Endothelial cell (in vitro differentiated cells): ENCODE measurements at regions not wholly inside any gene's neighbourhood (a gene's known extent, or its start where the extent isn't known, plus 50 kb on each side); places are given as distances from the start of the nearest gene placed in this dataset.

Source experiments
- DNase-seq: peaks from one replicate; pipeline ENCODE4 v3.0.0; 2021; ENCODE audit warnings: low spot score
- H3K27ac Mint-ChIP-seq: one replicate; pipeline ENCODE4 v1.8.0; 2021; ENCODE audit warnings: mixed read lengths, inconsistent platforms; ENCODE audit not compliant: unreplicated experiment
- H3K27me3 Mint-ChIP-seq: one replicate; pipeline ENCODE4 v1.8.0; 2021; ENCODE audit warnings: mild to moderate bottlenecking, moderate library complexity, mixed read lengths, inconsistent platforms; ENCODE audit not compliant: unreplicated experiment
- H3K36me3 Mint-ChIP-seq: one replicate; pipeline ENCODE4 v1.8.0; 2021; ENCODE audit warnings: mild to moderate bottlenecking, low read depth, mixed read lengths, inconsistent platforms; ENCODE audit not compliant: unreplicated experiment
- H3K4me1 Mint-ChIP-seq: one replicate; pipeline ENCODE4 v1.8.0; 2021; ENCODE audit warnings: mild to moderate bottlenecking, mixed read lengths, inconsistent platforms; ENCODE audit not compliant: unreplicated experiment
- H3K4me3 Mint-ChIP-seq: one replicate; pipeline ENCODE4 v1.8.0; 2021; ENCODE audit warnings: mild to moderate bottlenecking, mixed read lengths, inconsistent platforms; ENCODE audit not compliant: unreplicated experiment
- H3K9me3 Mint-ChIP-seq: one replicate; pipeline ENCODE4 v1.8.0; 2021; ENCODE audit warnings: mixed read lengths, inconsistent platforms; ENCODE audit not compliant: unreplicated experiment
- TF ChIP-seq, protein P1 (sequence below): fragments of 200-600 bp; sonication (generic); IDR thresholded peaks from one replicate; pipeline ENCODE4 v1.5.0; 2021; ENCODE audit warnings: antibody characterized with exemption; ENCODE audit not compliant: unreplicated experiment

DNA sequence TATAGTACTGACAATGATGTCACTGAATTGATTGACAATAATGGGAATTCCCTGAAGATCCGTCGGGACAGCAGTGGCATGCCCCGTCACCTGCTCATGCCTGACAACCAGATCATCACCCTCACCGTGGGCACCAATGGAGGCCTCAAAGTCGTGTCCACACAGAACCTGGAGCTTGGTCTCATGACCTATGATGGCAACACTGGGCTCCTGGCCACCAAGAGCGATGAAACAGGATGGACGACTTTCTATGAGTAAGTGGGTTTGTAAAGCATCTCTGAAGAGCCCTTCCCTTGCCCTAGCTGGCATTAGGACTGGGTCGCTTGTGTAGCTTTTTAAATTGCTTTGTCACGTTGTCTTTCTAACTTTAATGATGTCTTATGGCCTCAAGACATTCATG, 72.7 kb upstream of the WWC1 start:
- no peak overlapping the region for H3K27ac Mint-ChIP-seq
- H3K4me3 Mint-ChIP-seq = no peak overlapping the region
- peaks cover 4% of the 10 kb centered on the region for H3K4me1 Mint-ChIP-seq
- no peak for DNase-seq
- H3K9me3 Mint-ChIP-seq = no peaks in the 10 kb centered on the region
- H3K27me3 Mint-ChIP-seq = no peaks in the 10 kb centered on the region
- no peaks in the 10 kb centered on the region for H3K36me3 Mint-ChIP-seq
- TF ChIP-seq, protein P1, sequence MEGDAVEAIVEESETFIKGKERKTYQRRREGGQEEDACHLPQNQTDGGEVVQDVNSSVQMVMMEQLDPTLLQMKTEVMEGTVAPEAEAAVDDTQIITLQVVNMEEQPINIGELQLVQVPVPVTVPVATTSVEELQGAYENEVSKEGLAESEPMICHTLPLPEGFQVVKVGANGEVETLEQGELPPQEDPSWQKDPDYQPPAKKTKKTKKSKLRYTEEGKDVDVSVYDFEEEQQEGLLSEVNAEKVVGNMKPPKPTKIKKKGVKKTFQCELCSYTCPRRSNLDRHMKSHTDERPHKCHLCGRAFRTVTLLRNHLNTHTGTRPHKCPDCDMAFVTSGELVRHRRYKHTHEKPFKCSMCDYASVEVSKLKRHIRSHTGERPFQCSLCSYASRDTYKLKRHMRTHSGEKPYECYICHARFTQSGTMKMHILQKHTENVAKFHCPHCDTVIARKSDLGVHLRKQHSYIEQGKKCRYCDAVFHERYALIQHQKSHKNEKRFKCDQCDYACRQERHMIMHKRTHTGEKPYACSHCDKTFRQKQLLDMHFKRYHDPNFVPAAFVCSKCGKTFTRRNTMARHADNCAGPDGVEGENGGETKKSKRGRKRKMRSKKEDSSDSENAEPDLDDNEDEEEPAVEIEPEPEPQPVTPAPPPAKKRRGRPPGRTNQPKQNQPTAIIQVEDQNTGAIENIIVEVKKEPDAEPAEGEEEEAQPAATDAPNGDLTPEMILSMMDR = no peak

DNA sequence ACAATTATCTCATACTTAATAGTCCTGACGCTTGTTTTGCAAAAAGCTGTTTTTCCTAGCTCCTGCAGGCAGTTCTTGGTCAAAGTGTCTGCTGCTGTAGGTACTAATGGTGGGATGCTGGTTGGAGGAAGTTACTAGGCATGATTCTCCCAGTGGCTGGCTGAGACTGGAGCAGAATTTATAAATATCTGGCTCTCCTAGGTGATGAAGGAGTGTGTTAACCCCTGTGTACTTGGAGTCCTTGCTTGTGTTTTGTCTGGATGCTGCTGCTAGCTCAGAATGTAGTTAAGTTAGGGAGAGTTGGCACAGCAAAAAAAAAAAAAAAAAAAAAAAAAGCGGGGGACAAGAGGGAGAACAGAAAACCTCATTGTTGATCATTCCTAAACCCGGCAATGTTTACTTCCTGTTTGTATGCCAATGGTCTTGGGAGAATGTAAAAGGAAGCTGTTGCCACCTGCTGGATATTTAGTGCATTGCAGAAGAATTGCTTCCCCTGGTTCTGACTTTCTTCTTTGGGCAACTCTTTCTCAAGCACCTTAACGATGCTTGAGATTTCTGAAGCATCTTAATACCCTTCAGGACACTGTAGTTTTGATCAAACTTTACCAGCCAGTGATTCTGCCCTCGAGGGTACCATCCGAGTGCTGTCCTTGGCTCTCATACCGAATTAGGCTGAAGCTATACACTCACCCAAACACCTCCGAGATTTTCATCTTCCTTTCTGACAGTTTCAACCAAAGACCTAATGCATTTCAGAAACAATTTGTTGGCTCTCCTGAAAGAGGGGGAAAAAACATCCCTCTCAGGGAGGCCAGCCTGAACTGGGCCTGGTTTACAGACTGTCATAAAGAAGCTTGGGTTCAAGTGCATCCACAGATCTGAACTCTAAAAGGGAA, 71.7 kb upstream of the WWC1 start:
- Mint-ChIP-seq H3K27ac (peak overlapping the region; percentile 80), H3K9me3 (no peaks in the 10 kb centered on the region), H3K4me3 (no peak overlapping the region), H3K27me3 (no peaks in the 10 kb centered on the region), H3K4me1 (peaks cover 5% of the 10 kb centered on the region), H3K36me3 (no peaks in the 10 kb centered on the region)
- DNase-seq = peak; percentile 60
- TF ChIP-seq, protein P1 = peak; percentile 95

DNA sequence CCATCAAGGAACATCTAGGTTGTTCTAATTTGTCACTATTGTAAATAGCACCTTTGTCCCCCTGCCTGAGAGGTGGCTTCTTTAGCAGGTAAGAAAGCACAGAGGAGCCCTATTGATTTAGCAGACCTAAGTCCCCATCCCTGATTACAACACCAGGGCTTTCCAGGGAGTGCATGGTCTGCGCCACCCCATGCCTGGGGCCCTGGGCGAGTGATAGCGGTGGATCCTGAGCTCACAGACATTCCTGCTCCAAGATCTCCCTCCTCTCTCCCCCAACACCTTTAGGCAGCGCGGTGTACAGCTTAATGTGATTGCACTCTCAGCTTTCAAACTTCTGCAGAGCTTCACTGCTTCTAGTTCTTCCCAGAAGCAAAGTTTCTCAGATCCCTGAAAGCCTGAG, 67.4 kb upstream of the WWC1 start:
- Mint-ChIP-seq H3K4me1 (peaks cover 17% of the 10 kb centered on the region), H3K9me3 (no peaks in the 10 kb centered on the region), H3K27me3 (peaks cover 2% of the 10 kb centered on the region), H3K27ac (no peak overlapping the region), H3K4me3 (no peak overlapping the region), H3K36me3 (no peaks in the 10 kb centered on the region)
- TF ChIP-seq, protein P1 = no peak
- DNase-seq = no peak

DNA sequence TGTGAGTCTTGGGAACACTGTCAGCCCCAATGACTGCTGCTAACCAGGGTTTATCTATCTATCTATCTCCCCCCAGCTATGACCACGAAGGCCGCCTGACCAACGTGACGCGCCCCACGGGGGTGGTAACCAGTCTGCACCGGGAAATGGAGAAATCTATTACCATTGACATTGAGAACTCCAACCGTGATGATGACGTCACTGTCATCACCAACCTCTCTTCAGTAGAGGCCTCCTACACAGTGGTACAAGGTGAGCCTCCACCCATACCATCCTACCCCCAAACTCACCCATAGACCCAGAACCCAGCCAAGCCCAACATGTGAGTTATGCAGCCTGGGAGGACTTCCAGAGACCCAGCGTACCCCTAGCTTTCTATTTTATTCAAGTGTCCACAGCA, 65.4 kb upstream of the WWC1 start:
- DNase-seq = no peak
- no peak overlapping the region for H3K4me3 Mint-ChIP-seq
- TF ChIP-seq, protein P1 = no peak
- H3K9me3 Mint-ChIP-seq = no peaks in the 10 kb centered on the region
- H3K4me1 Mint-ChIP-seq = peaks cover 19% of the 10 kb centered on the region
- no peak overlapping the region for H3K27ac Mint-ChIP-seq
- H3K27me3 Mint-ChIP-seq = peaks cover 7% of the 10 kb centered on the region
- no peaks in the 10 kb centered on the region for H3K36me3 Mint-ChIP-seq

DNA sequence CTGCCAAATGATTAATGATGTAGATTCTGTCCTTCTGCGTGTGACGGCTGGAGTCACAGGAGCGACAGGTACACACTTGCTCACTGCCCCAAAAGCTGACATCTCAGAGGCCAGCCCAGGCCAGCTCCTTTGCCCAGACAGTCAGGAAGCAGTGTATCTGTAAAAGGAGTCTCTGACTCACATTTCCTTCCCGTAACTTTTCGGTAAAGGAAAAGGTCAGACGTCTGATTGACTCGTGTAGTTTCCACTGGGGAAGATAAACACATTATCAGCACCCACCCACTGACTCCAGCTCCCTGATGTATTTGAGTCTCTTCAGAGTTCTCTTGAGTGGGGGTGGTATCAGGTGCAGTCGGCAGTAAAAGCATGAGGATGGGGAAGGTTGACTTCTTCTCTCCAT, 64.4 kb upstream of the WWC1 start:
- Mint-ChIP-seq H3K4me3 (no peak overlapping the region), H3K27me3 (peaks cover 7% of the 10 kb centered on the region), H3K36me3 (no peaks in the 10 kb centered on the region), H3K27ac (peak overlapping the region; percentile 9), H3K4me1 (peaks cover 19% of the 10 kb centered on the region), H3K9me3 (no peaks in the 10 kb centered on the region)
- TF ChIP-seq, protein P1 = no peak
- no peak for DNase-seq
